Activated CD4-positive, alpha-beta T cell treated with anti-CD3 and anti-CD28 coated beads, Interleukin-2, amount 50 U/mL, for 24 hours (primary cell): ENCODE measurements at regions not wholly inside any gene's neighbourhood (a gene's known extent, or its start where the extent isn't known, plus 50 kb on each side); places are given as distances from the start of the nearest gene placed in this dataset.

Source experiments
- DNase-seq, 2 donors: peaks; one replicate each; pipeline ENCODE4 v3.0.0-alpha.2; 2020; ENCODE audit warnings: low read depth in 1 of 2, low spot score in 1 of 2

DNA sequence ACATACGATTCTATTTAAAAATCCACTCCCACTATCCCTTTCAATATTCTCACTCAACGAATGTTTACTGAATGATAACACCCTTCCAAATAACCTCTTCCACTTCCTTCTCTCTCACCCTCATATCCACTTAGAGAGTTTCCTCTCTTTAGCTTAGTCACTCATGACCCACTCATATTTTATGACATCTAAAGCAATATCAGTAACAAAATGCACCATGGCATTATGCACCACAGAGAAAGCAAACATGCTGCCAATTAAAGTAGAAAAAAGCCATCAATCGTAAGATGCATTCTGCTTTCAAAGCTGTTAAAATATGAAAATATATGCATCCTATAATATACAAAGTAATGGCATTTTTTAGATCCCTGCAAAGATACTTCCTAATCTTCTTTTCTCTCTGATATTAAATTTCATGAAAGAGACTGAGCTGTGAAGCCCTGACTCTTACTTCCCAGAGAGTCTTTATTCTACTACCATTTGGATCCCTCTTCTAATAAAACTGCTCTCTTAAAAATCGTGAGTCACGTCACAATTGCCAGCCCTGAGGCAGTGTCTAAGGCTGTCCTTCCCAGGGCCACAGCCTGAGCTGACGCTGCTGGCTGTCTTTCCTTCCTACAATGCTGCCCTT lies 283.0 kb upstream of the KLF6 start:
- no peak for DNase-seq

DNA sequence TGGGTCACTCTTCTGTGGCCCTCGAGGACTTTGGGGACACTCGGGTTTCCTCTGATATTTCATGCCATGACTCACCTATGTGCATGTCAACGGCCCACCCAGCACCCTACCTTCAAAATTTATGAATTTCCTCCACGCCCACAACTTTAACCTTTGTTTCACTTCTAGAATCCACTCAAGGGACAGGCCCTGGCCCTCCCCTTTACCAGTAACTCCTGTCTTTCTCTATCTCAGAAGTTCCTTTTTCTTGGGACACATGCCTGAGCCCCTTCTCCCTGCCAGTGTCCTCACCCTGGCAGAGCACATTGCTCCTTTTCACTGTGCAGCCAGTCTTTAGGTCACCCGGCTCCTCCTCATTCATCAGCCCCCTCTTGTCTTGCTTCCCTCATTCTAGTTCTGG lies 282.5 kb upstream of the KLF6 start:
- no peak for DNase-seq

DNA sequence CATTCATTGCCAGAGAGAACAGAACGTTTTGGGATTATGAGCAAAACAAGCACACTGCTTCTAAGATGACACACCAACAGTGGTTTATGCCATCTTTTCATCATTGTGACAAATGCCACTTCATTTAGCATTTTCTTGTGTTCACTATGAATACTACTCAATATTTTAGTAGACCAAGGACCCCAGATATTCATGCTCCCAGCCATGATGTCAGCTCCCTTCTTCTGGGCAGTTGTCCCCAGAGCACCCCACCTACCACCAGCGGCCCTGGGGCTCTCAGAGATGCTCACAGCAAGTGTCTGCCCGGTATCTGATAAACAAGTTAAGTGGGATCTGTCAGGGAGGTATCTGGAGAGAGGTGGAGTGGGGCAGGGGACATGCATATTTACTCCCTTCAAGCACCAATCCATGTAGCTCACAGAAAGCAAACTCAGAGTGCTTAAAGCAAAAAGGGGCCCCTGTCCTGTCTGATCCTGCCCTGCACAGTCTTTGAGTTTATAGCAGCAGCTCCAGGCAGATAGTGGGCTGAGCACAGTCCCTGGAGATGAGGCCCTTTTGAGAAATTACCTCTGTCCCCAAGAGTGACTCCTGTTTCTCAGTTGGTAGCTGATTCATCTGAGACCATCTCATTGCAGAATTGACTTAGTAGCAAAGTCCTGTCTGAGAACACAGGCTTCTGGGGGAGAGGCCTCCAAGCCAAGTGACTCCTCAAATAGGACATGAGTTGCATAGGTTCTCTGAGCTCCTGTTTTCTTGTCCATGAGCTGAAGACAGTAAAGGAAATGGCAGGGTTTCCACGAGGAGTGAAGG lies 281.8 kb upstream of the KLF6 start:
- DNase-seq: no peak

DNA sequence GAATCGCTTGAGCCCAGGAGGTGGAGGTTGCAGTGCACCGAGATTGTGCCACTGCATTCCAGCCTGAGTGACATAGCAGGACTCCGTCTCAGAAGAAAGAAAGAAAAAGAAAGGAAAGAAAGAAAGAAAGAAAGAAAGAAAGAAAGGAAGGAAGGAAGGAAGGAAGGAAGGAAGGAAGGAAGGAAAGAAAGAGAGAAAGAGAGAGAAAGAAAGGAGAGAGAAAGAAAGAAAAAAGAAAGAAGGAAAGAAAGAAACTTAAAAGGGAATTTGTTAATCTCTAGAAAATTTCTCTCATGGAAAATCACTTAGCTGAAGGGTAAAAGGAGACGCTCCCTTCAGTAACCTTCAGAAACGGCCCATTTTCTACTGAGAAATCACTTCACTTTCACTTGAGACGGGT lies 279.5 kb upstream of the KLF6 start:
- DNase-seq: no peak

DNA sequence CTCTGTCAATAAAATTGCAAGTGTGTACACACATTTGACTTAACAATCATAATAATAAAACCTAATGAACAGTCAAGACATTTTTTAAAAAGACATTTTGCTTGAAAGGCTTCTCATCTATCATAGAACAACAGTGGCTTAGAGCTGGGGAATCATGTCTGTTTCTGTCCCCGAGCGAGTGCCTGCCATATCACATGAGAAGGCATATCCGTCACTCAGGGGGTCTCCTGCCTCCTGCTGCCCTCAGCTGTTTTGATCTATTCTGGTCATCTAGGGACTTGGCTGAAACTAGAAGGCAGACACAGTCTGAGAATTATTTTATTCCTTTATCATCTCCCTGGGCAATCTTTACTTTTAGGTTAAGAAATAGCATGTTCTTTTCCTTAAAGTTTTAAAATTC lies 278.7 kb upstream of the KLF6 start:
- DNase-seq: no peak

DNA sequence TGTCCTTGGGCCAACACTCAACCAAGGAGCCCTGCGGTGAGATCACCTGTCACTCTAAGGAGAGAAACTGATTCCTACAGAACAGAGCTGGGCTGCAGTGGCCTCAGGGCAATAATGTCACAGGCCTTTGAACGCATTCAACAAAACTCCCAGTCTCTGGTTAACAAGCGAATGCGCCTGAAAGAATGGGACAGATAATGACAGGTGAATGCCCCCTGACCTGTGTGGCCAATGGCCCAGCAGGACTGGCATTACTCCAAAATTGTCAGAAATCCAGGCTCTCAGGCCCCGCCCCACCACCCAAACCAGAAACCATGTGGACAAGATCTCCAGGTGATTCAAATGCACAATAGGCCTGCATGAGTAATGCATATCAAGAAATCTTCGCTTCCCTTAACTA lies 277.7 kb upstream of the KLF6 start:
- DNase-seq: no peak

DNA sequence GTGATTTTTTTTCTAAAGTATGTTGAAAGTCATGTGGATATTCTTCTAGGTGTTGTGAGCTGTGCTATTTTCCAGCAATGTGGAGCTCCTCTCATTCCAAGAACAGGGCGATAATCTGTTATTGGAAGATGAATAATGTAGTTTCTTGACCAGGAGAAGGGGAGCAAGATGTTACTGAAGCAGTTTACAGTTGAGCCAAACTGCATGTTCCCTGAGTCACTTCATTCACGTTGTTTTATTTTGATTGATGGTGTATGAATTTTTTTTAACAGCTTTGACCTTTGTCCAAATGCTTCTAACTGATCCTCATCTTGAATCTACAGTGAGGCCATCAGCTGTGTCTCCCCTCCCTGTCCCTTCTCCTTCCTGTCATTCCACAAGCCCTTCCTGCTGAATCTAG lies 277.1 kb upstream of the KLF6 start:
- no peak for DNase-seq

DNA sequence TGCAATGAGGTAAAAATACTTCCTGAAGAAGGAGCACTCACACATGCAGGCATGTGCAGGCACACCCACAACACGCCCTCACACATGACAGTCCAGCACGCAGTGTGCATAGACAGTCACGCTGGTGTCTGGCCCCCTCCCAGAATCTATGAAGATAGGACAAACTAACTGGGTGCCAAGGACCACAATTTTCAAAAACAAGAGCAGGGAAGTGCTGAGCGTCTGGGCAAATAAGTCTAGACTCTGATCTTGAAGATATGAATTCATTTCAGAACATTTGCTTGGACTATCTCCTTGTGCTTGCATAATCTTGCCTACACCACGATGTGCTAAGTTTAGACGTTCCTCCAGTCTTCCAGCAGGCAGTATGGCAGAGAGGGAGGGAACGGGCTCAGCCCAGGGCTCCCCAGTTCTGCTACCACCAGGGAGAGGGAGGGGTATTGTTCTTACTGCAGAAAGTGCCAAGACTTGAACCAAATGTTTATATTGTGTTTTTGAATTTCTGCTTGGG lies 276.5 kb upstream of the KLF6 start:
- no peak for DNase-seq

DNA sequence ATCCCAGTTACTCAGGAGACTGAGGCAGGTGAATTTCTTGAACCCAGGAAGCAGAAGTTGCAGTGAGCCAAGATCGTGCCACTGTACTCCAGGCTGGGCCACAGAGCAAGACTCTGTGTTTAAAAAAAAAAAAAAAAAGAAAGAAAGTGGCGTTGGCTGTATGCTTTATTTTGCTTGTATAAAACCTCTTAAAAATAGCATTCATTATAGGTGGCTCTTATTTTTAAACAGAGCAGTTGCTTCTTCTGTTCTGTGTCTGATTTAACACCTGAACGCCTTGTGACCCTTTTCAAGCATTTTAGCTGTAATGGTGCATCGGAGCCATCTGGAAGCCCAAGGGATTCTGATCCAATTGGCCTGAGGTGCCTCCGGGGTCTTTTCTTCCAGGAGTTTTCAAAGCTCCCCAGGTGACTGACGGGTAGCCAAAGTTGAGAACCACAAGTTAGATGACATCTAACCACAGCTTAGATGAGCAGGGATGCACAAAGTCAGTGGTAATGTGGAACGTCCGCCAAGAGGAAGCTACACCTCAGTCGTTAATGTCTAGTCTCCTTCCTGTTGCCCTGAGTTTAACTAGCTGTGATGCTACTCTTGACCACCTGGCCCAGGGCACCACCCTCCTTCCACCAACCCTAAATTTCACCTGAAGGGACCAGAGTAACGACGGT lies 274.6 kb upstream of the KLF6 start:
- no peak for DNase-seq

DNA sequence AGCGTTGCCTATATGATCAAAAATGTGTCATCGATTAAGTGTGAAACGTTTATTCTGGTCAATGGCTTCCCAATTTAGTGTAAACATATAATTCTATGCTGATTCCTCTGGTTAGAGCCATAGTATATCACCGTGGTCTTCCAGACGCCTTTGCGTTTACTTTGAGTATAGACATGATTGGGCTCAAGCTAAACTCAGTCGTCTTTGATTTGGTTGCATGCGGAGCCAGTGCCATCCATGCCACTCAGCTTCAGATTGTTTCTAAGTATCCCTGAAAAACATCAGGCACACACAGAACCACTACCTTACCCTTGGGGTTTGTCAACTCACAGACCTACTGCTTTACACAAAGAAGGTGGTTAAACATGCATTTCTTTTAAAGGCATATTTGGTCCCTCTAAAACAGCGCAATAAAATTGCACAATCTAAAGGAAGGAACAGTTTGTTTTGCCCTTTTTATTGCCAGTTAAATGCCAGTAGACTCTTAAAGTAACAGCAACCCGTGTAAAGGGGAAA lies 273.6 kb upstream of the KLF6 start:
- no peak for DNase-seq

DNA sequence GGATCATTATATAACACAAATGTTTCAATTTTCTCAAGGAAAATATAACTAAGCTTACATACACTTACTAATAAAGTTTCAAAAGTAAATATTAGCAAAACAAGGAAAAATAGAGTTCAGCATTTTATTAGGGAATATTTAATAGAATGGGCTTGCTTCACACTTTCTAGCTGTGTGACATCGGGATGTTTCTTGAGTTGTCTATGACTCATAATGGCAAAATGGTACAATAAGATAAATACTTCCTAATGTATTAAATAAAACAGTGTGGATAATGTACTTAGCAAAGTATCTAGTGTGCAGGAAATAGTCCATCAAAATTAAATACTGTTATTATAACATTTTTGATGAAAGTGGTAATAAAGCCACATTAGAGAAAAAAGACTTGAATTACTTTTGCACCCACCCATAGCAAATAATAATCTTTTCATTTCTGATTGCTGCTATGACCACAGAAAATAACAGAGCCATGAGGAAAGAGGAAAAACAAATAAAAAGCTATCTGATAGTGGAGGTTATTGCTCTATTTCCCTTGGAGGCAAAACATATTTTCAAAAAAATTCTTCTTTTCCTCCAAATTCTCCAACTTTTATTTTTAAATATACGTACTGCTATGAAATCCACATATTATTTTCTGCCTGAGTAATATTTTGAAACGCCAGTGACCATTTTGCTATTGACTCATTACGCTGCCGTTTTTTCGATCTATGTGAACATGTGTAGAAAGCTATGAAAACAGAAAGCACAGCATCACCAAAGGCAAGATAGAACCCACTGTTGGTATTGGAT lies 272.9 kb upstream of the KLF6 start:
- DNase-seq: no peak

DNA sequence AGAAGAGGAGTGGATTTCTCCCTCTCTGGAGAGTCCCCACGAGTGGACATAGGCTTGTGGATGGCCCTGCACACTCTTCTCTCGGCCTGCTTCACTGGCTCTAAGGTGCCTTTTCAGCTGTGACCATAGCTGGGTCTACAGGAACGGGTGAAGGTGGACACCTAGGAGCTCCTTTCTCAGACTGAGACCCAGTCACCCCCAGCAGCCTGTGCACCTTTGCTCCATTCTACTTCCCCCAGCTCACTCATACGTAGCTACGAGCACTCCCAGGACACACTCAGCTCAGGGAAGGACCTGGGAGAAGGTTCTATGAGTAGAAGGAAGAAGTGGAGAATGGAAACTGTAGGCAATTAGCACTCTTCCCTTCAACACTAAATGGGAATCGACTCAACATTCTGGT lies 272.0 kb upstream of the KLF6 start:
- DNase-seq: no peak

DNA sequence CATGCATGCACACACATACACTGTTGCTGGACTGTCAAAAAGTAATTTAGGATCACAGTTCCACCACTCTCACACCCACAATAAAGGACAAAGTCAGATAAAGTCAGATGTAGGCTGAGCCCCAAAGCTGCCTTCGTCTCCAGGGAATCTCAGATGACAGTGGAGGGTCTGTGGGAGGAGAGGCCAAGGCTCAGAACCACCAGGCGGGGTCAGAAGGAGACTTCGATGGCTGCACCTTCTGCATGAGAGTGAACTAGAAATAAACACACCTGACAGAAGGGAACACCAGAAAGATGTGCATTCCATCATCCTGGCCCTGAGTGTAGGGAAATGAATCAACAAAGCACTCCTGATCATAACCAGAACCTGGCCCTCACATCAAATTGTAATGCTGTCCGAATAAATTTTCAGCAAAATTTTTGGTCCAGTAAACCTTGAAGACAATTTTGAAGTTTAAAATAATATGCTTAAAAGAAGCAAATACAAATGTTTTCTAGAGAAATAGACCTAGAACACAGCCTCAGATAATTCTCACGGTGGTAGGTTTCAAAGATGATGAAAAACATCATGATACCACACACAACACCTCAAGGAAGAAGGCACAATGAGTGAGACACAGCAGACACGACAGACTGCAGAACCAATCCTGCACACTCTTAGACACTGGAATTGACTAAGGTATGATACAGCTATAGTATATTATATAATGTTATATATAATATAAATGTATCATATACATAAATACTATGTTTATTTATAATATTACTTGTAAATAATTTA lies 269.8 kb upstream of the KLF6 start:
- no peak for DNase-seq

DNA sequence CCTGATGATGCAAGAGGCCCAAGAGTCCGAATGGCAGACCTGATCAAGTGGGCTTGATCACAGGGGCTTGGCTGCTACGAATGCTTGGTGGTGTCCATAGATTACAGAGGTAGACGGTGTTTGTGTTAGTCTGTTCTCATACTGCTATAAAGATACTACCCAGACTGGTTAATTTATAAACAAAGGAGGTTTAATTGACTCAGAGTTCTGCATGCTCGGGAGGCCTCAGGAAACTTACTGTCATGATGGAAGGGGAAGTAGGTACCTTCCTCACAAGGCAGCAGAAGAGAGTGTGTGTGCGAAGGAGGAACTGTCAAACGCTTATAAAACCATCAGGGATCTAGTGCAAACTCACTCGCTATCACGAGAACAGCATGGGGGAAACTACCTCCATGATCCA lies 268.9 kb upstream of the KLF6 start:
- DNase-seq: no peak

DNA sequence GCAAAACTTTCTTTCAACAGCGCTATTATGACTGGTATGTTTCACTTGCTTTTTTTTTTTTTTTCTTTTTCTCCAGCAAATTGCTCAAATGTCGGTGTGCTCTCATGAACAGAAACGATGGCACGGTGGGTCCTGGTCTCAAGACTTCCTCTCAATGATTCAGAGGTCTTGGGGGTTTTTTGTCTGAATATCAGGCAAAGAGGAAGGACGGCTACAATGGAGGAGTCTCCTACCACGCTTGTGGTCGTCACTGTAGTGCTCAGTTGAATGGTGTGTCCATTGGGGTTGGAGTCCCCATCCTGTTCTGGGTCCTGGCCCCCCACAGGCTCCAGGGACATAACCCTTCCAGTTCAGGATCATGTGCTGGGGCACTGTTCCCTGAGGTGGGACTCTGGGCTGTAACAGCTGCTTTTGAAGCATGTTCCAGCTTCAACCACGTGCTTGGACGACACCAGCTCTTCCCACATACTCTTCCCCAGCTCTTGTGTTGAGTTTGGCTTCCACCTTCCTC lies 266.7 kb upstream of the KLF6 start:
- DNase-seq: no peak

DNA sequence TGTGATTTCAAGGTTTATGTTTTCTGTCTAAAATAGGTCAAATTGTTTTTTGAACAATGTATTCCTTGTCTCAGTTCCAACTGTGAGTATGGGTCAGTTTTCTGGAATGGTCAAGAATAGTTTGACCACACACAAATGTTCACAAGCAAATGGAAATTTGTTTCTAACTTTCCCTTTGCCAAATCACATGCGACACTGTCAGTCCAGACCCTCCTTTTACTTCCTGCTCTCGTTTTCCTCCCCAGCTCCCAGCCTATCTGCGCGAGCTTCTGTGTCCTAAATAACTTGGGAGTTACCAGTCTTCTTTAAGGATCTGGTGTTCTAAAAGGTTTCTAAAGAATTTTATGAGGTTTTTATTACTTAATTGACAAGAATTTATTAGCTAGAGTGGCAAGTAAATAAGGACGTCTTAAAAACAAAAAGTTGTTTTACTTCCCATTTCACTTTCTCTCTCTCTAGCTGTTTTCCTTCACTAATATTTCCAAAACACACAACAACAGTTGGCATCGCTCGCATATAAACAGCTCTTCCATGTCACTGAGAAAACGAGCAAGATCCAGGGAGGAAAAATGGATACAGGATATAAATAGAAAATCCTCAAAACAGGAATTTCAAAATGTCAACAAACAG lies 266.1 kb upstream of the KLF6 start:
- no peak for DNase-seq

DNA sequence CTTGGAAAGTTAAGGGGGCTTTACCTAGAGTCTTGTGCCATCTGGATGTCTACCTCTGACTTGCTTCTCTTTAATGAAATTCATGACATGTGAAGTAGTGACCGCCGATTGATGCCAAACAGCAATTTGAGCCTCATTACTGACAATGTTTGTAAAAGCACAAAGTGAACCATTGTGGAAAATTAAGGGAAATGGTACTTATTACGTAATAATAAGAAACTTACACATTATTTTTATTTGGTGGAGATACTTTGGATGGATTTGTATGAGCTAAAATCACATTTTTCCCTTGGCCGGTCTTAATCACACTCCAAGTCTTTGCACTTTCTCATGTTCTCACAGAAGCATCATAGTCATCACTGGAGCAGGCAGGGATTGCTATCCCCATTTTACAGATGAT lies 265.1 kb upstream of the KLF6 start:
- no peak for DNase-seq

DNA sequence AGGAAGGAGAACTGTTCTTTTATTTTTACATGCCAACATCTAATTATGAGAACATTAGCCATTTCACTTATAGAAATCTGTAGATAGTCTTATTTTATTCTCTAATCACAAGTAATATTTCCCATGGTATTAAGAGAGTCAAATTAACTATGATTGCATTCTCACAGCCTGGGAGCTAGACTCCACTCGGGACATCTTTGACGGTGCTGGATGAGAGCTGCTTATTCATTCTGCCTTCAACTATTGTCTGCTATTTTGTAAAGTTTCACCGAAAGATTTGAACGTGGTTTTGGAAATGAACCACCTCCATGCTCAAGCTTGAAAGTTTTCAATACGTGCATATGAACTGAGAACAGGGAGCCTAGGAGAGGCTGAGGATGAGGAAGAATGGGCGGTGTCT lies 264.3 kb upstream of the KLF6 start:
- DNase-seq: no peak

DNA sequence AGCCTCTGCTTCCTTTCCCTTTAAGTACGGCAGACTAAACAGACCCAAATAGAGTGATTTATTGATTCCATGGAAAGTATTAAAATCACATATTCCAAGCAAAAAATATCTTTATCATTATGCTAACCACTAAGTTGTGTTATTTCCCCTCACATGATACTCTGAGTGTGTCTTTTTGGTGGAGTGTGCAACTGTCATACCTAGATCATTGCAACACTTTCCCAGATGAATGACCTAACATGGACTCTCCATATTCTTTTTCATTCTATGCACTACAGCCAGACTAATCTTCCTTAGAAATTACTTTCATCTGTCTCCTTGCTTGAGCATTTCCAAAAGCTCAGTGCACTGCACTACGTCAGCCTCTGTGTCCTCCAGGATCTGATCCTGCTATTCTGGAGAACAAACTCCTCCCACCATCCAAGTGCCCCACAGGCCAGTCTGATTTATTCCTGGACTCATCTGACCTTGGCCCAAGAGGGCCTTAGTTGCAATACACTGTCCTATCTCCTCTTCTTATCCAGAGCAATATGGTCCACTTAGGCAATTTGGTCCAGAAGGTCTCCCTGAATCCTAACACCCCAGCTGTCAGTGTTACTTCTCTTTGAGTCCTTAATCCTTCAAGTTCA lies 263.3 kb upstream of the KLF6 start:
- no peak for DNase-seq
